ENCODE measurements at regions not wholly inside any gene's neighbourhood (a gene's known extent, or its start where the extent isn't known, plus 50 kb on each side); places are given as distances from the start of the nearest gene placed in this dataset.

GRCh38 chr1:238900334-238900865 is 486.0 kb upstream of the CHRM3 start:
- no peak overlapping the region for H3K9ac ChIP-seq
- no peak for TF ChIP-seq Cebpa-rat (IDR thresholded peaks at IDR 0.05)

GRCh38 chr1:238898856-238899255 is 487.5 kb upstream of the CHRM3 start:
- Histone ChIP-seq H3K27ac (no peak overlapping the region), H3K9me3 (replicated peaks in 1 of 11) (no peaks in the 10 kb centered on the region), H3K4me2 (0 out of 22 replicates have a peak overlapping the region, but pooled peaks of 1 of the 11 experiments have one; percentile 14), H4K20me1 (no peaks in the 10 kb centered on the region), H3K9ac (no peak overlapping the region), H3K27me3 (no peaks in the 10 kb centered on the region), H3K4me3 (no peak overlapping the region), H3K36me3 (no peaks in the 10 kb centered on the region), H3K4me1 (peaks cover 0 to 4% (median 0%) of the 10 kb centered on the region in 10 experiments; a peak in 2 of 20 replicates)
- TF ChIP-seq Cebpa-rat (IDR thresholded peaks at IDR 0.05): no peak

More at GRCh38 chr1:238900334-238900865, 486.0 kb upstream of the CHRM3 start:
- H3K36me3 ChIP-seq: no peaks in the 10 kb centered on the region
- H3K9me3 ChIP-seq (replicated peaks in 1 of 11): no peaks in the 10 kb centered on the region
- H3K4me1 ChIP-seq: peaks cover 0 to 4% (median 0%) of the 10 kb centered on the region in 10 experiments; a peak in 2 of 20 replicates
- H3K27me3 ChIP-seq: no peaks in the 10 kb centered on the region
- no peak overlapping the region for H3K27ac ChIP-seq
- H4K20me1 ChIP-seq: no peaks in the 10 kb centered on the region
- H3K4me2 ChIP-seq: no peak overlapping the region
- H3K4me3 ChIP-seq: no peak overlapping the region

- Histone ChIP-seq H4K20me1 (no peaks in the 10 kb centered on the region), H3K9me3 (replicated peaks in 1 of 11) (no peaks in the 10 kb centered on the region)
These were observed 490.5 kb upstream of the CHRM3 start for GRCh38 chr1:238895911-238896310.

GRCh38 chr1:238892612-238893011 is 493.8 kb upstream of the CHRM3 start:
- Histone ChIP-seq H3K36me3 (no peaks in the 10 kb centered on the region), H3K4me2 (no peak overlapping the region), H3K9me3 (replicated peaks in 1 of 11) (no peaks in the 10 kb centered on the region)

More at GRCh38 chr1:238895911-238896310, 490.5 kb upstream of the CHRM3 start:
- H3K4me2 ChIP-seq: no peak overlapping the region
- no peaks in the 10 kb centered on the region for H3K36me3 ChIP-seq
- peaks cover 0 to 4% (median 0%) of the 10 kb centered on the region in 10 experiments; a peak in 2 of 20 replicates for H3K4me1 ChIP-seq
- H3K4me3 ChIP-seq: no peak overlapping the region
- TF ChIP-seq Cebpa-rat (IDR thresholded peaks at IDR 0.05): no peak
- no peaks in the 10 kb centered on the region for H3K27me3 ChIP-seq
- no peak overlapping the region for H3K27ac ChIP-seq
- no peak overlapping the region for H3K9ac ChIP-seq

GRCh38 chr1:238861342-238862066 is 524.9 kb upstream of the CHRM3 start:
- H3K4me2 ChIP-seq: no peak overlapping the region
- H3K9me3 ChIP-seq (replicated peaks in 1 of 11): no peaks in the 10 kb centered on the region; a peak in 1 of 22 replicates
- H3K36me3 ChIP-seq: no peaks in the 10 kb centered on the region
- no peaks in the 10 kb centered on the region for H4K20me1 ChIP-seq
- no peak overlapping the region for H3K9ac ChIP-seq
- H3K27me3 ChIP-seq: no peaks in the 10 kb centered on the region
- no peaks in the 10 kb centered on the region for H3K4me1 ChIP-seq
- H3K4me3 ChIP-seq: no peak overlapping the region
- no peak overlapping the region for H3K27ac ChIP-seq
- no peak for TF ChIP-seq Cebpa-rat (IDR thresholded peaks at IDR 0.05)

More at GRCh38 chr1:238892612-238893011, 493.8 kb upstream of the CHRM3 start:
- Histone ChIP-seq H3K9ac (no peak overlapping the region), H3K27me3 (no peaks in the 10 kb centered on the region), H3K27ac (no peak overlapping the region), H3K4me3 (no peak overlapping the region), H4K20me1 (no peaks in the 10 kb centered on the region), H3K4me1 (no peaks in the 10 kb centered on the region)
- TF ChIP-seq Cebpa-rat (IDR thresholded peaks at IDR 0.05): no peak

- Histone ChIP-seq H3K9me3 (replicated peaks in 1 of 11) (peaks cover 22 to 38% (median 31%) of the 10 kb centered on the region in 11 experiments), H3K9ac (no peak overlapping the region), H3K4me1 (peaks cover 0 to 32% (median 0%) of the 10 kb centered on the region in 10 experiments; a peak in 3 of 20 replicates), H3K4me2 (peak overlapping the region in 1 of 11 experiments; percentile 12; a peak in 1 of 22 replicates), H3K27ac (no peak overlapping the region; a peak in 1 of 22 replicates), H4K20me1 (no peaks in the 10 kb centered on the region), H3K36me3 (no peaks in the 10 kb centered on the region), H3K27me3 (no peaks in the 10 kb centered on the region), H3K4me3 (no peak overlapping the region)
- no peak for TF ChIP-seq Cebpa-rat (IDR thresholded peaks at IDR 0.05)
These were observed 552.4 kb upstream of the CHRM3 start for GRCh38 chr1:238833919-238834318.

- Histone ChIP-seq H3K27me3 (no peaks in the 10 kb centered on the region), H4K20me1 (no peaks in the 10 kb centered on the region), H3K4me3 (no peak overlapping the region), H3K4me2 (peak overlapping the region in 2 of 11 experiments; percentile 13 to 31; a peak in 2 of 22 replicates), H3K36me3 (no peaks in the 10 kb centered on the region), H3K9me3 (replicated peaks in 1 of 11) (peaks cover 22 to 38% (median 31%) of the 10 kb centered on the region in 11 experiments), H3K4me1 (peaks cover 0 to 32% (median 0%) of the 10 kb centered on the region in 10 experiments; a peak in 3 of 20 replicates), H3K9ac (no peak overlapping the region), H3K27ac (peak overlapping the region in 2 of 11 experiments; percentile 39 to 47; a peak in 2 of 22 replicates)
- TF ChIP-seq Cebpa-rat (IDR thresholded peaks at IDR 0.05): no peak
These were observed 554.3 kb upstream of the CHRM3 start for GRCh38 chr1:238832106-238832505.

- no peak overlapping the region for H3K27ac ChIP-seq
- H3K27me3 ChIP-seq: no peaks in the 10 kb centered on the region
- no peaks in the 10 kb centered on the region for H4K20me1 ChIP-seq
- H3K9me3 ChIP-seq (replicated peaks in 1 of 11): peaks cover 22 to 38% (median 31%) of the 10 kb centered on the region in 11 experiments
- H3K4me1 ChIP-seq: peaks cover 0 to 32% (median 0%) of the 10 kb centered on the region in 10 experiments; a peak in 3 of 20 replicates
- no peaks in the 10 kb centered on the region for H3K36me3 ChIP-seq
- no peak for TF ChIP-seq Cebpa-rat (IDR thresholded peaks at IDR 0.05)
- H3K4me3 ChIP-seq: no peak overlapping the region
- no peak overlapping the region for H3K9ac ChIP-seq
- no peak overlapping the region for H3K4me2 ChIP-seq
These were observed 556.2 kb upstream of the CHRM3 start for GRCh38 chr1:238830036-238830611.

- H3K9ac ChIP-seq: no peak overlapping the region
- no peak for TF ChIP-seq Cebpa-rat (IDR thresholded peaks at IDR 0.05)
- H4K20me1 ChIP-seq: no peaks in the 10 kb centered on the region
- H3K4me1 ChIP-seq: peaks cover 0 to 8% (median 0%) of the 10 kb centered on the region in 10 experiments; a peak in 2 of 20 replicates
- H3K9me3 ChIP-seq (replicated peaks in 1 of 11): peaks cover 18 to 31% (median 24%) of the 10 kb centered on the region in 11 experiments
- H3K27me3 ChIP-seq: no peaks in the 10 kb centered on the region
- no peak overlapping the region for H3K27ac ChIP-seq
- no peak overlapping the region for H3K4me3 ChIP-seq
- no peaks in the 10 kb centered on the region for H3K36me3 ChIP-seq
- no peak overlapping the region for H3K4me2 ChIP-seq
These were observed 559.5 kb upstream of the CHRM3 start for GRCh38 chr1:238826891-238827290.
